ENCODE measurements at regions not wholly inside any gene's neighbourhood (a gene's known extent, or its start where the extent isn't known, plus 50 kb on each side); places are given as distances from the start of the nearest gene placed in this dataset.

DNA sequence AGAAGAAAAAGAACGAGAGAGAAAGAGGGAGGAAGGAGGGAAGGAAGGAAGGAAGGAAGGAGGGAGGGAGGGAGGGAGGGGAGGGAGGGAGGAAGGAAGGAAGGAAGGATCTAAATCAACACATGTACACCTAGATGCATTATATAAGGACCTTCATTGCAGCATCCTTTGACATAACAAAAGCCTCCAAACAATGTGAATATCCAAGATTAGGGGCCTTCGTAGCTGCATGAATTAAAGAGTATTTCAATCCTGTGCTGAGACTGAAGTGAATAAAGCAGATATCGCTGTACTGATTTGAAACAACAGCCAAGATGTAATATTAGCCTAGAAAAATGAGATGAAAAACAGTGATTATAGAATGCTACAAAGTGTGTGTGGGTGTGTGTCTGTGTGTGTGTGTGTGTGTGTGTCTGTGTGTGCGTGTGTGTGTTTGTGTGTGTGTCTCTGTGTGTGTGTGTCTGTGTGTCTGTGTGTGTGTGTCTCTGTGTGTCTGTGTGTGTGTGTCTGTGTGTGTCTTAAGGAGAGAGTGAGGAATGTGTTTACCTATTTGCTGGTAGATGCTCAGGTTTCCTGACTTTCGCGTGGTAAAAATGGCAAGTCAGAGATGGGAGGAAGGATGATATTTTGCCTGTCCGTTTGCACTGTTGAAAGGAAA is 129.0 kb upstream of the PTPN1 start:
- ATAC-seq (ENCODE audit: insufficient number of reproducible peaks, low FRiP score, low read depth): no peak
- no peak for DNase-seq (ENCODE audit: low spot score)
- TF ChIP-seq, protein P1, sequence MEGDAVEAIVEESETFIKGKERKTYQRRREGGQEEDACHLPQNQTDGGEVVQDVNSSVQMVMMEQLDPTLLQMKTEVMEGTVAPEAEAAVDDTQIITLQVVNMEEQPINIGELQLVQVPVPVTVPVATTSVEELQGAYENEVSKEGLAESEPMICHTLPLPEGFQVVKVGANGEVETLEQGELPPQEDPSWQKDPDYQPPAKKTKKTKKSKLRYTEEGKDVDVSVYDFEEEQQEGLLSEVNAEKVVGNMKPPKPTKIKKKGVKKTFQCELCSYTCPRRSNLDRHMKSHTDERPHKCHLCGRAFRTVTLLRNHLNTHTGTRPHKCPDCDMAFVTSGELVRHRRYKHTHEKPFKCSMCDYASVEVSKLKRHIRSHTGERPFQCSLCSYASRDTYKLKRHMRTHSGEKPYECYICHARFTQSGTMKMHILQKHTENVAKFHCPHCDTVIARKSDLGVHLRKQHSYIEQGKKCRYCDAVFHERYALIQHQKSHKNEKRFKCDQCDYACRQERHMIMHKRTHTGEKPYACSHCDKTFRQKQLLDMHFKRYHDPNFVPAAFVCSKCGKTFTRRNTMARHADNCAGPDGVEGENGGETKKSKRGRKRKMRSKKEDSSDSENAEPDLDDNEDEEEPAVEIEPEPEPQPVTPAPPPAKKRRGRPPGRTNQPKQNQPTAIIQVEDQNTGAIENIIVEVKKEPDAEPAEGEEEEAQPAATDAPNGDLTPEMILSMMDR (IDR thresholded peaks at IDR 0.05): no peak
- Histone ChIP-seq H3K36me3 (no peaks in the 10 kb centered on the region), H3K27me3 (replicated peaks; ENCODE audit: insufficient read depth) (no peaks in the 10 kb centered on the region), H3K4me1 (ENCODE audit: control insufficient read depth in 1 of 2, low read depth in 2 of 2) (peaks cover 46 to 55% of the 10 kb centered on the region in 2 donors), H3K4me3 (no peak overlapping the region), H3K9me3 (no peaks in the 10 kb centered on the region), H3K27ac (peak overlapping the region in 1 of 2 donors; percentile 43)

DNA sequence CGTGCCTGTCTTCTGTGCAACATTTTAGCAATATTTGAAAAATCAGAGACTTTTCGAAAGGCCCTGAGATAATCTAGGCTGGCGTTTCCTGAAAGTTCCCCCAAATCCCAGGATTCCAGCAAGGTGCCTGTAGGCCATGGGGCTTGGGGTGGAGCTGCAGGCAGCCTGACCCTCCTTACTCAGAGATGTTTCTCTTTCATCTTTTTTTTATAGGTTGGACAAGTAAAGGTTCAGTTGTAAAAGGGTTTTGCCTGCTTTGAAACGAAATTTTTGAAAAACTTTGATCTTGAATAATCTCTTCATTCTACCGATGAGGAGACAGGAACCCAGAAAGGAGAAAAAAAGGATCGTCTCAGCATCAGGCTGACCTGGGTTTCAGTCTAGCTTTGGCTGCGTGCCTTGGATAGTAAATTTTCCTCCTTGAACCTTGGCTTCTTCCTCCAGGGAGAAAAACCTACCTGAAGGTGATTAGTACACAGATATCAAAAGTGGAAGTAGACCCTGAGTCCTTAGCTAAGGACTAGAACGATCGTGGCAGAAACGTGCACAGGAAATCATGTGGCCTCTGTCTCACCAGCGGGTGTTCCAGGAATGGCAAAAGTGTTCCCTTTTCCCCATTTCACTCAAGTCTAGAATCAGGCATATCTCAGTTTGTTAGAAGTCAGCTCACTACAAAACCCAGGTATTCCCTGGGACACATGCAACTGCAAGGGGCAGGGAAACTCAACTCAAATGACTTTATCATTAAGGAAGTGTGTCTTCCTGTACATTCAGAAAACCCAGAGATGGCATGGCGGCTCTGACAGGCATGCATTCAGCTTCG is 128.2 kb upstream of the PTPN1 start:
- ATAC-seq (ENCODE audit: insufficient number of reproducible peaks, low FRiP score, low read depth) (no peak), DNase-seq (ENCODE audit: low spot score) (no peak)
- Histone ChIP-seq H3K4me3 (peak overlapping the region; percentile 41), H3K27ac (peak overlapping the region in 1 of 2 donors; percentile 43), H3K4me1 (ENCODE audit: control insufficient read depth in 1 of 2, low read depth in 2 of 2) (peaks cover 46 to 55% of the 10 kb centered on the region in 2 donors), H3K27me3 (replicated peaks; ENCODE audit: insufficient read depth) (no peaks in the 10 kb centered on the region), H3K9me3 (no peaks in the 10 kb centered on the region), H3K36me3 (no peaks in the 10 kb centered on the region)
- TF ChIP-seq, protein P1 (IDR thresholded peaks at IDR 0.05): no peak

GRCh38 chr20:50385733-50386640 is 124.2 kb upstream of the PTPN1 start:
- DNase-seq (ENCODE audit: low spot score) (no peak), ATAC-seq (ENCODE audit: insufficient number of reproducible peaks, low FRiP score, low read depth) (no peak)
- no peak overlapping the region for H3K27ac ChIP-seq
- no peaks in the 10 kb centered on the region for H3K9me3 ChIP-seq
- TF ChIP-seq, protein P1 (IDR thresholded peaks at IDR 0.05): no peak
- H3K36me3 ChIP-seq: no peaks in the 10 kb centered on the region
- H3K4me1 ChIP-seq (ENCODE audit: control insufficient read depth in 1 of 2, low read depth in 2 of 2): peaks cover 46 to 67% of the 10 kb centered on the region in 2 donors
- H3K4me3 ChIP-seq: no peak overlapping the region
- no peaks in the 10 kb centered on the region for H3K27me3 ChIP-seq (replicated peaks; ENCODE audit: insufficient read depth)

DNA sequence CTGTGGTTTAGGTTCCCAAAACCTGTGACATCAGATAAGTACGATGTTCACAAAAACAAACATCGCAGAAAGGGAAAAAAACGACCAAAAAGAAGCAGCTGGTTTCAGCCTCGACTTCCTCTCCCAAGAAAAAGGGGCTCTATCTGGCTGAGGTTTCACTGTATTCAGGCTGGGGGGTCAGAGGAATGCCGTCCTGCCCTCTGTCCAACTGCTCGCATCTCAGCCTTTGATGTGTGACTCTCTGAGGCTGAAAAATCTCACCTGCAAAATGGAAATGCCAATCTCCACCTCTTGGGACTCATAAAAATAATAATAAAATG is 123.6 kb upstream of the PTPN1 start:
- Histone ChIP-seq H3K36me3 (no peaks in the 10 kb centered on the region), H3K27ac (no peak overlapping the region), H3K4me3 (no peak overlapping the region), H3K4me1 (ENCODE audit: control insufficient read depth in 1 of 2, low read depth in 2 of 2) (peaks cover 46 to 67% of the 10 kb centered on the region in 2 donors), H3K9me3 (no peaks in the 10 kb centered on the region), H3K27me3 (replicated peaks; ENCODE audit: insufficient read depth) (no peaks in the 10 kb centered on the region)
- TF ChIP-seq, protein P1 (IDR thresholded peaks at IDR 0.05): no peak
- no peak for ATAC-seq (ENCODE audit: insufficient number of reproducible peaks, low FRiP score, low read depth)
- no peak for DNase-seq (ENCODE audit: low spot score)
